ENCODE measurements at regions not wholly inside any gene's neighbourhood (a gene's known extent, or its start where the extent isn't known, plus 50 kb on each side); places are given as distances from the start of the nearest gene placed in this dataset.
A peak's percentile ranks its signal among the peaks of the same experiment; 100 is the strongest.

DNA sequence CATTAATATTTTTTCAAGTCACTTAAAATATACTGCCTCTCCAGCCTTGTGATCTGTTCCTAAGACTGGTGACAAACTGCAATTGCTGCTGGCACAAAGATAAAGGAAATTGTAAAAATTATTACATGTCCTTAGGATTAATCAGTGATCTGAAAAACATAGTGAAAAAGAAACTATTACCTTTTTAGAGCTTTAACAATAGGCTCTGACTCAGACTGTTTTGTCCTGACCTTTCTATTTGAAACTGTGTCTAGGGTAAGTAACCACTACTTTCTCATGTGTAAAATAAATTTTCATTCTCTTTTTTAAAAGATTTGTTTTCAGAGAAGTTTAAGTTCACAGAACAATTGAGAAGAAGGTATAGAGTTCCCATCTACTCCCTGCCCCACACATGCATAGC, 80.4 kb upstream of the CLEC14A start:
- 0 out of 2 replicates have a peak, but pooled peaks cover 7% of the 10 kb centered on the region for H3K9me3 Mint-ChIP-seq
- H3K4me1 Mint-ChIP-seq = no peaks in the 10 kb centered on the region
- no peak overlapping the region for H3K27ac Mint-ChIP-seq
- TF ChIP-seq, protein P1, sequence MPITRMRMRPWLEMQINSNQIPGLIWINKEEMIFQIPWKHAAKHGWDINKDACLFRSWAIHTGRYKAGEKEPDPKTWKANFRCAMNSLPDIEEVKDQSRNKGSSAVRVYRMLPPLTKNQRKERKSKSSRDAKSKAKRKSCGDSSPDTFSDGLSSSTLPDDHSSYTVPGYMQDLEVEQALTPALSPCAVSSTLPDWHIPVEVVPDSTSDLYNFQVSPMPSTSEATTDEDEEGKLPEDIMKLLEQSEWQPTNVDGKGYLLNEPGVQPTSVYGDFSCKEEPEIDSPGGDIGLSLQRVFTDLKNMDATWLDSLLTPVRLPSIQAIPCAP (CRISPR knock-in tag; IDR thresholded peaks at IDR 0.05) = no peak
- TF ChIP-seq FOXJ3 (CRISPR knock-in tag; IDR thresholded peaks at IDR 0.05; ENCODE audit: borderline replicate concordance) = no peak
- TF ChIP-seq, protein P2, sequence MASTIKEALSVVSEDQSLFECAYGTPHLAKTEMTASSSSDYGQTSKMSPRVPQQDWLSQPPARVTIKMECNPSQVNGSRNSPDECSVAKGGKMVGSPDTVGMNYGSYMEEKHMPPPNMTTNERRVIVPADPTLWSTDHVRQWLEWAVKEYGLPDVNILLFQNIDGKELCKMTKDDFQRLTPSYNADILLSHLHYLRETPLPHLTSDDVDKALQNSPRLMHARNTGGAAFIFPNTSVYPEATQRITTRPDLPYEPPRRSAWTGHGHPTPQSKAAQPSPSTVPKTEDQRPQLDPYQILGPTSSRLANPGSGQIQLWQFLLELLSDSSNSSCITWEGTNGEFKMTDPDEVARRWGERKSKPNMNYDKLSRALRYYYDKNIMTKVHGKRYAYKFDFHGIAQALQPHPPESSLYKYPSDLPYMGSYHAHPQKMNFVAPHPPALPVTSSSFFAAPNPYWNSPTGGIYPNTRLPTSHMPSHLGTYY (CRISPR knock-in tag; IDR thresholded peaks at IDR 0.05) = no peak
- TF ChIP-seq, protein P3, sequence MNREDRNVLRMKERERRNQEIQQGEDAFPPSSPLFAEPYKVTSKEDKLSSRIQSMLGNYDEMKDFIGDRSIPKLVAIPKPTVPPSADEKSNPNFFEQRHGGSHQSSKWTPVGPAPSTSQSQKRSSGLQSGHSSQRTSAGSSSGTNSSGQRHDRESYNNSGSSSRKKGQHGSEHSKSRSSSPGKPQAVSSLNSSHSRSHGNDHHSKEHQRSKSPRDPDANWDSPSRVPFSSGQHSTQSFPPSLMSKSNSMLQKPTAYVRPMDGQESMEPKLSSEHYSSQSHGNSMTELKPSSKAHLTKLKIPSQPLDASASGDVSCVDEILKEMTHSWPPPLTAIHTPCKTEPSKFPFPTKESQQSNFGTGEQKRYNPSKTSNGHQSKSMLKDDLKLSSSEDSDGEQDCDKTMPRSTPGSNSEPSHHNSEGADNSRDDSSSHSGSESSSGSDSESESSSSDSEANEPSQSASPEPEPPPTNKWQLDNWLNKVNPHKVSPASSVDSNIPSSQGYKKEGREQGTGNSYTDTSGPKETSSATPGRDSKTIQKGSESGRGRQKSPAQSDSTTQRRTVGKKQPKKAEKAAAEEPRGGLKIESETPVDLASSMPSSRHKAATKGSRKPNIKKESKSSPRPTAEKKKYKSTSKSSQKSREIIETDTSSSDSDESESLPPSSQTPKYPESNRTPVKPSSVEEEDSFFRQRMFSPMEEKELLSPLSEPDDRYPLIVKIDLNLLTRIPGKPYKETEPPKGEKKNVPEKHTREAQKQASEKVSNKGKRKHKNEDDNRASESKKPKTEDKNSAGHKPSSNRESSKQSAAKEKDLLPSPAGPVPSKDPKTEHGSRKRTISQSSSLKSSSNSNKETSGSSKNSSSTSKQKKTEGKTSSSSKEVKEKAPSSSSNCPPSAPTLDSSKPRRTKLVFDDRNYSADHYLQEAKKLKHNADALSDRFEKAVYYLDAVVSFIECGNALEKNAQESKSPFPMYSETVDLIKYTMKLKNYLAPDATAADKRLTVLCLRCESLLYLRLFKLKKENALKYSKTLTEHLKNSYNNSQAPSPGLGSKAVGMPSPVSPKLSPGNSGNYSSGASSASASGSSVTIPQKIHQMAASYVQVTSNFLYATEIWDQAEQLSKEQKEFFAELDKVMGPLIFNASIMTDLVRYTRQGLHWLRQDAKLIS (CRISPR knock-in tag; IDR thresholded peaks at IDR 0.05; ENCODE audit: borderline replicate concordance) = no peak
- no peak for TF ChIP-seq ZBTB21 (CRISPR knock-in tag; IDR thresholded peaks at IDR 0.05; ENCODE audit: borderline replicate concordance)
- no peak for TF ChIP-seq GABPB1 (CRISPR knock-in tag; IDR thresholded peaks at IDR 0.05)
- TF ChIP-seq, protein P4, sequence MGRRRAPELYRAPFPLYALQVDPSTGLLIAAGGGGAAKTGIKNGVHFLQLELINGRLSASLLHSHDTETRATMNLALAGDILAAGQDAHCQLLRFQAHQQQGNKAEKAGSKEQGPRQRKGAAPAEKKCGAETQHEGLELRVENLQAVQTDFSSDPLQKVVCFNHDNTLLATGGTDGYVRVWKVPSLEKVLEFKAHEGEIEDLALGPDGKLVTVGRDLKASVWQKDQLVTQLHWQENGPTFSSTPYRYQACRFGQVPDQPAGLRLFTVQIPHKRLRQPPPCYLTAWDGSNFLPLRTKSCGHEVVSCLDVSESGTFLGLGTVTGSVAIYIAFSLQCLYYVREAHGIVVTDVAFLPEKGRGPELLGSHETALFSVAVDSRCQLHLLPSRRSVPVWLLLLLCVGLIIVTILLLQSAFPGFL (CRISPR knock-in tag; IDR thresholded peaks at IDR 0.05; ENCODE audit: borderline replicate concordance) = no peak
- TF ChIP-seq, protein P5, sequence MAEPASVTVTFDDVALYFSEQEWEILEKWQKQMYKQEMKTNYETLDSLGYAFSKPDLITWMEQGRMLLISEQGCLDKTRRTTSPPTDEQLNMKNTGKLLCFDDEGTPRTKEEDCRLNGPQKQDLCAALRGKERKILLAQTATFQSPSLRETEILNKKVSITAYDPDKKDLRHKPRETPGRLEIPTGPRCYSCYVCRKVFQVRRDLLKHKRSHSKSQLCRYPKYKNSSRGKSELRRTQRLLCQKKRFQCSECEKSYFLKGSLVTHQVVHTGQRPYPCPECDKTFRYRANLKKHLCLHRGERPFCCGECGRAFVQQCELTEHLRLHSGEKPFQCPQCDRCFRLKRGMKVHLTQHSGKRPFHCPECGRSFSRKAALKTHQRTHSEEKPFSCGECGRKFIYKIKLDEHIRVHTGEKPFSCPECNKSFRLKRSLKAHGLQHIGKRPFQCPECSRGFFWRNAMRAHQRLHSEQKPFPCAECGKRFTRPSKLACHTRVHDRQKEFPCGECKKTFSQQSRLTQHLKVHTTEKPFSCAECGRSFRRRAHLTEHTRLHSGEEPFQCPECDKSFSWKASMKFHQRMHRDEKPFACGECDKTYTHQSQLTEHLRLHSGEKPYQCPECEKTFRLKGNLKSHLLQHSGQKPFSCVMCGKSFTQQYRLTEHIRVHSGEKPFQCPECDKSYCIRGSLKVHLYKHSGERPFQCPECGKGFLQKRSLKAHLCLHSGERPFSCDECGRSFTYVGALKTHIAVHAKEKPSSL (CRISPR knock-in tag; conservative IDR thresholded peaks at IDR 0.05) = no peak
- TF ChIP-seq, protein P6, sequence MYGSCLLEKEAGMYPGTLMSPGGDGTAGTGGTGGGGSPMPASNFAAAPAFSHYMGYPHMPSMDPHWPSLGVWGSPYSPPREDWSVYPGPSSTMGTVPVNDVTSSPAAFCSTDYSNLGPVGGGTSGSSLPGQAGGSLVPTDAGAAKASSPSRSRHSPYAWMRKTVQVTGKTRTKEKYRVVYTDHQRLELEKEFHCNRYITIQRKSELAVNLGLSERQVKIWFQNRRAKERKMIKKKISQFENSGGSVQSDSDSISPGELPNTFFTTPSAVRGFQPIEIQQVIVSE (CRISPR knock-in tag; IDR thresholded peaks at IDR 0.05; ENCODE audit: borderline replicate concordance) = no peak
- TF ChIP-seq ELF4 (CRISPR knock-in tag; IDR thresholded peaks at IDR 0.05; ENCODE audit: low read depth) = no peak
- TF ChIP-seq FOXP1 (CRISPR knock-in tag; IDR thresholded peaks at IDR 0.05; ENCODE audit: borderline replicate concordance) = no peak
- DNase-seq (ENCODE audit: low spot score) (no peak), ATAC-seq (no peak)
- no peaks in the 10 kb centered on the region for H3K36me3 Mint-ChIP-seq
- ChIA-PET CTCF (no interaction called here), POLR2A (no interaction called here)
- no peak overlapping the region for H3K4me3 Mint-ChIP-seq
- H3K27me3 Mint-ChIP-seq (ENCODE audit: low read depth) = peaks cover 30% of the 10 kb centered on the region

DNA sequence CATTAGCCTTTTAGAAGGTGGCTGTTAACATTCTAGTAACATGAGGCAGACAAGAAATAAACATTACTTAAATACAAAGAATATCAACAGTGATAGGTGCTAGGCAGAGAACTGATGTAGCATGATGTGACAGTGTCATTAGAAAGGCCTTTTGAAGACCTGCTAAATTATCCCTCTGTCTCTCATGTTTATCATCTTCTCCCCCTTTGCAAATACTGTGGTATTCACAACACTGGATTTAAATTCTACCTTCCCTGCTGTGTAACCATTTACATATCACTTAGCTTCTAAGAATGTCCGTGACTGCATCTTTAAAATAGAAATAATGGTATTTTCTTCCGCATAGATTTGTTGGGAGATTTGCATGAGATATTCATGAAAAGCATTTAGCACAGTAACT, 74.4 kb upstream of the CLEC14A start:
- no peak for DNase-seq (ENCODE audit: low spot score)
- no peak overlapping the region for H3K4me3 Mint-ChIP-seq
- ATAC-seq = peak; percentile 36; the same call in 1 of the 2 replicates
- H3K27ac Mint-ChIP-seq = no peak overlapping the region
- ChIA-PET CTCF (interaction anchor here (0.9 kb wide), 1 partner anchor 74 kb away, joined by 3 read pairs; the partner anchor contains the start of gene CLEC14A), POLR2A (no interaction called here)
- peaks cover 7% of the 10 kb centered on the region for H3K36me3 Mint-ChIP-seq
- H3K4me1 Mint-ChIP-seq = peaks cover 19% of the 10 kb centered on the region
- TF ChIP-seq, protein P4 (CRISPR knock-in tag; IDR thresholded peaks at IDR 0.05; ENCODE audit: borderline replicate concordance) = no peak
- peaks cover 11% of the 10 kb centered on the region for H3K27me3 Mint-ChIP-seq (ENCODE audit: low read depth)
- H3K9me3 Mint-ChIP-seq = peaks cover 14% of the 10 kb centered on the region

Data from WTC11 (cell line).